ENCODE measurements at regions not wholly inside any gene's neighbourhood (a gene's known extent, or its start where the extent isn't known, plus 50 kb on each side); places are given as distances from the start of the nearest gene placed in this dataset.

GRCh38 chr17:12472252-12473173 is 193.2 kb upstream of the MYOCD start:
- ChIA-PET POLR2A (interaction anchor here (0.6 kb wide), 1 partner anchor 13 kb away, joined by 3 read pairs; no protein-coding TSS in a partner anchor), CTCF (interaction anchor here (1.2 kb wide), 1 partner anchor 16 kb away, joined by 4 read pairs; no protein-coding TSS in a partner anchor)
- TF ChIP-seq CTCF (IDR thresholded peaks at IDR 0.05; ENCODE audit: insufficient read depth, low read length, missing control alignments), result no peak
- no peak for DNase-seq (ENCODE audit: low read depth, low spot score)
- no peak overlapping the region for H3K4me3 ChIP-seq (ENCODE audit: low read depth, low read length)

- TF ChIP-seq CTCF (IDR thresholded peaks at IDR 0.05; ENCODE audit: insufficient read depth, low read length, missing control alignments), result no peak
- ChIA-PET CTCF (interaction anchor here (1.0 kb wide), 1 partner anchor 14 kb away, joined by 3 read pairs; no protein-coding TSS in a partner anchor), POLR2A (no interaction called here)
Observed at GRCh38 chr17:12478311-12478710, 187.4 kb upstream of the MYOCD start.

GRCh38 chr17:12485361-12485906 is 180.3 kb upstream of the MYOCD start:
- CTCF ChIA-PET, result no interaction called here
- POLR2A ChIA-PET, result interaction anchor here (0.6 to 0.7 kb wide), 2 partner anchors 13 to 1606 kb away, joined by 3 to 5 read pairs; no protein-coding TSS in a partner anchor
- no peak for TF ChIP-seq CTCF (IDR thresholded peaks at IDR 0.05; ENCODE audit: insufficient read depth, low read length, missing control alignments)
- no peak for DNase-seq (ENCODE audit: low read depth, low spot score)
- H3K4me3 ChIP-seq (ENCODE audit: low read depth, low read length), result no peak overlapping the region

More at GRCh38 chr17:12478311-12478710, 187.4 kb upstream of the MYOCD start:
- H3K4me3 ChIP-seq (ENCODE audit: low read depth, low read length), result no peak overlapping the region
- DNase-seq (ENCODE audit: low read depth, low spot score), result no peak

DNA sequence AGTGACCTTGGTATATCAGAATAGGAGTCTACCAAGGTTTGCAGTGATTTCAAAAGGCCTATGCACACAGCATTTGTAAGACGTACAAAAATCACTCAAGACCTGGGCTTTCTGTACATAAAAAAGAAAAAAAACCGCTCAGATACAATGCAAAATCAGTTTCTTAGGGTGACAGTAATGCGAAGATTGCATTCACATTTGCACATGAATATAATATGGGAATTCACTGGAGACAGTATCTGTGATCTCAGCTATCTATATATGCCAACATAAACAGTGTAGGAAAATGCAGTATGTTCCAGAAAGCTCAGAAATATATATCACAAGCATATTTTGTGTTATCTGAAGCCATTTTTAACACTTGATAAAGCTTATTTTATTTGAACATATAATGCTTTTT is 176.4 kb upstream of the MYOCD start:
- no peak for TF ChIP-seq CTCF (IDR thresholded peaks at IDR 0.05; ENCODE audit: insufficient read depth, low read length, missing control alignments)
- no peak for DNase-seq (ENCODE audit: low read depth, low spot score)
- CTCF ChIA-PET, result interaction anchor here (0.7 to 0.9 kb wide), 2 partner anchors 57 to 59 kb away, joined by 3 read pairs; no protein-coding TSS in a partner anchor
- POLR2A ChIA-PET, result no interaction called here
- no peak overlapping the region for H3K4me3 ChIP-seq (ENCODE audit: low read depth, low read length)

- CTCF ChIA-PET, result interaction anchor here (1.3 kb wide), 1 partner anchor 56 kb away, joined by 3 read pairs; no protein-coding TSS in a partner anchor
- POLR2A ChIA-PET, result no interaction called here
- no peak for DNase-seq (ENCODE audit: low read depth, low spot score)
- TF ChIP-seq CTCF (IDR thresholded peaks at IDR 0.05; ENCODE audit: insufficient read depth, low read length, missing control alignments), result no peak
- H3K4me3 ChIP-seq (ENCODE audit: low read depth, low read length), result no peak overlapping the region
Observed at GRCh38 chr17:12492450-12492849, 173.2 kb upstream of the MYOCD start.

DNA sequence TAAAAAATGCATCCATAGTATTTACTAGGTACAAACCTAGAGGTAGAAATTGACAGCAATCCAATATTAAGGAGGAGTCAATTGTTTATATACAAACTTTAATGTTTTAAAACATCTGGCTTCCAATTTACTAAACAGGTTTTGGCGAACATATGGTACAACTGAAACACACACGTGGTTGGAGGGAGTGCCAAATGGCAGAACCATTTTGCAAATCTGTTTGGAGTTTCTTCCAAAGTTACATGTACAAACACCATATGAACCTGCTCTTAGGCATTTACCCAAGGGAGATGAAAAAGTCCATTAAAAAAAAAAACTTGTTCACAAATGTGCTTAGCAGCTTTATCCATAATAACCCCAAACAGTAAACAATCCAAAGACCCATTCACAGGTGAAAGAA is 159.8 kb upstream of the MYOCD start:
- DNase-seq (ENCODE audit: low read depth, low spot score), result no peak
- CTCF ChIA-PET, result interaction anchor here (1.2 to 1.6 kb wide), 2 partner anchors 39 to 161 kb away, joined by 3 to 5 read pairs; no protein-coding TSS in a partner anchor
- POLR2A ChIA-PET, result no interaction called here
- no peak overlapping the region for H3K4me3 ChIP-seq (ENCODE audit: low read depth, low read length)
- no peak for TF ChIP-seq CTCF (IDR thresholded peaks at IDR 0.05; ENCODE audit: insufficient read depth, low read length, missing control alignments)

Data from AG04449 (cell line).